HG03565 (cell line): ENCODE measurements at regions not wholly inside any gene's neighbourhood (a gene's known extent, or its start where the extent isn't known, plus 50 kb on each side); places are given as distances from the start of the nearest gene placed in this dataset.
"Not testable (repeated sequence)": the region's sequence is repeated elsewhere in the genome, so short reads cannot be mapped to it uniquely, and the experiment has no call there.

ENCODE experiments used
- ATAC-seq: cut with Tn5 transposase; IDR thresholded peaks from one replicate; pipeline ENCODE4 v1.9.1; 2021; ENCODE audit warnings: mild to moderate bottlenecking, moderate library complexity; ENCODE audit not compliant: unreplicated experiment

GRCh38 chr9:34796924-34797323 lies 87.0 kb upstream of the CCL21 start:
- ATAC-seq = no peak

DNA sequence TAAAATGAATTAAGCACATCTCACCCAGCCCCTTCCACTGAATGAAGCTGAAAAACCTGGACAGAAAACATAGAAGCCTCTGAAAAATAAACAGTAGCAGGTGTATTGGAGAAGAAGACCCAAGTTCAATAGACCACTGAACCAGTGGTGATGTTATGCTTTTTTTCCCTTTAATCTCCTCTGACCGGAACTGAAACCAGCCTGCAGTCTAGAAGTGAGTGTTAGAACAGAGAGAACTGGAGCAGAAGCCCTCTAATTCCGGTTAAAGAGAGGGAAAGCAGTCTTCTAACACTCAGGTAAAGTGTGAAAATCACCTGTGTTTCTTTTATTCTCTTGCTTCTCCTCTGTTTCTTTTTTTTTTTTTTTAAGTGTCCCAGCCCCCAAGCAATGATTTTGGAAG lies 83.5 kb upstream of the CCL21 start:
- no peak for ATAC-seq

DNA sequence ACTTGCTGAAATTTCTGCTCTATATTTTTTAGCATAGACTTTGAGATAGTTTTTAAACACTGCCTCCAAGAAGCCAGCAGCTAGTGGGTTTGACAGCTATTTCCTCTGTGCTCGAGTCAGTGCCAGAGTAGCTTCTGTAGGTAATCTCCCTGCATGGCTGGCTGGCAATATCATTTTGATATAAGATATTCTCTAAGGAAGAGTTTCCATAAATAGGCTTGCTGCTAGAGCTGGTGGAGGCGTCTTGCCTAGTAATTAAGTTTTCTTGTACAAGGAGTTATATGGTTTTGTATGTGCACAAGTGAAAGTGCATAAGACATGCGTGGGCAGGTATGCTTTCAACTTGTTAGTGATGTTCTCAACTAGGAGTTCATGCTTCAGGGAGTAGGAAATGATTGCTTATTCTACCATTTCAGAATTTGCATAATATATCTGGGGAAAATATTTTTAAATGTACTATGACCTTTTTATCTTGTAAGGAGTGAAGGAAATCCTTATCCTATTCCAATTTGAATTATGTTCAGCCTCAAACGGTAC lies 74.1 kb upstream of the CCL21 start:
- ATAC-seq = no peak

GRCh38 chr9:34782372-34782771 lies 72.4 kb upstream of the CCL21 start:
- no peak for ATAC-seq

DNA sequence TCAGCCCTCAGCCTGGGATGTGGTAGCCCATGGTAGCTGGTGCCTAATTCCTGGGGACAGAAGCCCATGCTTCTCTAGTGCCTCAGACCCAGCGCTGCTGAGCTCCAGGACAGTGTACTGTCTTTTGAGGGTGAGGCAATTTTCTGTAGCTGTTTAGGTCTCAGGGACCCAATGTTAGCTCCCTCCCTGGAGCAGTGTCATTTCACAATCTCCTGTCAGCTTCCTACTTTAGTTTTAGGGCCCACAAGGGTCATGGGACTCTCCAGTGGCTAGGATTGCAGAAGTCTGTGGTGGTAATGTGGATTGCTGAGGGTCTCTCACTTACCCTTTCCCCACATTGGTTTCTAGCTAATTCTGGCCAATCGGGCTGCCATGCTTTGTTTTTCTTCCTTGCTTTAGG lies 67.7 kb upstream of the CCL21 start:
- ATAC-seq = no peak

DNA sequence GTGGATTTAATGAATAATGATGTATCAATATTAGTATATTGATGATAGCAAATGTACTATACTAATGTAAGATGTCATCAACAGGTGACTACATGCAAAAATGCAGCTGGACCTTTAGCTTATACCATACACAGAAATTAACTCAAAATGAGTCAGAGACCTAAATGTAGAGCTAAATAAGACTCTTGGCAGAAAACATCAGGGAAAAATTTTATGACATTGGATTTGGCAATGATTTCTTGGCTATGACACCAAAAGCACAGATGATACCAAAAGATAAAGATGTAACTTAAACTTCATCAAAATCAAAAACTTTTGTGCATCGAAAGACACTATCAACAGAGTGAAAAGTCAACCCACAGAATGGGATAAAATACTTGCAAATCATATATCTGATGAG lies 64.0 kb upstream of the CCL21 start:
- no peak for ATAC-seq

DNA sequence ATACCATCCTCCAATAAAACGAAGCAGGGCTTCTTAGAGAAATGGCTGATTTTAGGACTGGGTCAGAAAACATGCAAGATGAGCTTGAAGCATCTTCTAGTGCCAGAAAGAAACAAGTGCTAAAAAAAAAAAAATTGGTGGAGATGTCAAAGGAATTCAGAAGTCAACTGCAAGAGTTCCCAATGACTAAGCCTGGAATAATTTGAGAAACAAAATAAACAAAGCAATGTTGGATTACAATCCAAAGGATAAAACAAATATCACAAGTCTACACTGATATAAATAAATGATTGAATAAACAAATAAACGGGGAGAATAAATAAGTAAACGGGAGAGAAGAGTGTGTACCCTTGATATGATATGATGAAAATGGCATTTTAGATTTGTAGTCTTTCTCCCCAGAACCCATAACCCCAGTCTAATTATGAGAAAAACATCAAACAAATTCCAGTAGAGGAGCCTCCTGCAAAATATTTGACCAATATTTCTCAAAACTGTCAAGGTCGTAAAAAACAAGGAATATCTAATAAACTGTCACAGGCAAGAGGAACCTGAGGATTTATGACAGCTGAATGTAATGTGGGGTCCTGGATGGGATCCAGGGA lies 63.5 kb upstream of the CCL21 start:
- ATAC-seq = no peak

DNA sequence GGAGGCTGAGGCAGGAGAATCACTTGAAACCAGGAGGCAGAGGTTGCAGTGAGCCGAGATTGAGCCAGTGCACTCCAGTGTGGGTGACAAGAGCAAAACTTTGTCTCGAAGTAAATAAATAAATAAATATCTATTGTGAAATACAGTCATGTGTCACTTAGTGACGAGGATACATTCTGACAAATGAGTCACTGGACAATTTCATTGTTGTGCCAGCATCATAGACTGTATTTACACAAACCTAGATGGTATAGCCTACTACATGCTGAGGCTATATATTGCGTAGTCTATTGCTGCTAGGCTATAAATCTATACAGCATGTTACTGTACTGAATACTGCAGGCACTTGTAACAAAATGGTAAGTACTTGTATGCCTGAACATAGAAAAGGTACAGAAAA lies 61.1 kb upstream of the CCL21 start:
- no peak for ATAC-seq

GRCh38 chr9:34767087-34767486 lies 57.2 kb upstream of the CCL21 start:
- ATAC-seq = not testable (repeated sequence)

DNA sequence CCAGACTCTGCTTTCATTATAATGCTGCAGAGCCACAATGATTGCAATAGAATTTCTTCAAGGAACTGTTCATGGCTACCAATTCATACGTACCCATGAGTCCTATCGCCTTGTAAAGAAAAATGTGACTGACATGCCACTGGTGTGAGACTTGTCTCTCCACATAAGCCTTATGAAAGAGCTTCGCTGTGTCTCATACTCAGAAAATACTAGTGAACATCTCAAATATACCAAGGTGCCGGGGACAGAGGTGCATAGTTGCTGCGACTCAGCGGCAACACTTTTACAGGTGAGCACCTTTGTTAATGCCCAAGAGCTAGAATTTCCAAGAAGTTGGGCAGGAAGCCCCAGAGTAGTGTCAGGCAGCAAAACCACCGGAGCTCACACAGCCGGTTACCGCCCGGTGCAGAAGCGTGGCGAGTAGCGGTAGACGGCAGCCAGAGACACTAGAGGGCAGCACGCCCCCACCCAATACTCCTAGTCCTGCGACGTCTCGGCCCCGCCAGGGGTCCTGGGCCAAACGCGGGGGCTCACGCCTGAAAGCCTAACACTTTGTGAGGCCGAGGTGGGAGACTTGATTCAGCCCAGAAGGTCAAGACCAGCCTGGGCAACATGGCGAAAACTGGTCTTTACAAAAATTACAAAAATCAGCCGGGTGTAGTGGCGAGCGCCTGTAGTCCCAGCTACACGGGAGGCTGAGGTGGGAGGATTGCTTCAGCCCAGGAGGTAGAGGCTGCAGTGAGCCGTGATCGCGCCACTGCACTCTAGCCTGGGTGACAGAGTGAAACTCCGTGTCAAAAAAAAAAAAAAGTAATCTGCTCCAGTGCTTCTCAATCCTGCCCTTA lies 50.5 kb upstream of the CCL21 start:
- ATAC-seq = not testable (repeated sequence)
